NCI-H69 (cell line): ENCODE measurements at regions not wholly inside any gene's neighbourhood (a gene's known extent, or its start where the extent isn't known, plus 50 kb on each side); places are given as distances from the start of the nearest gene placed in this dataset.
"Not testable (repeated sequence)": the region's sequence is repeated elsewhere in the genome, so short reads cannot be mapped to it uniquely, and the experiment has no call there.

Source experiments
- DNase-seq: peaks from one replicate; lab custom pipeline; 2025; lab: John Stamatoyannopoulos, UW

- peak; percentile 87 for DNase-seq
These were observed 452.9 kb upstream of the NECTIN3 start for GRCh38 chr3:110618512-110619226.

GRCh38 chr3:110620118-110620517 is 451.5 kb upstream of the NECTIN3 start:
- no peak for DNase-seq

- no peak for DNase-seq
These were observed 448.0 kb upstream of the NECTIN3 start for GRCh38 chr3:110623571-110623970.

- no peak for DNase-seq
These were observed 447.0 kb upstream of the NECTIN3 start for GRCh38 chr3:110624576-110624975.

- no peak for DNase-seq
These were observed 446.3 kb upstream of the NECTIN3 start for GRCh38 chr3:110625201-110625747.

- not testable (repeated sequence) for DNase-seq
These were observed 444.9 kb upstream of the NECTIN3 start for GRCh38 chr3:110626652-110627111.

GRCh38 chr3:110628650-110629301 is 442.8 kb upstream of the NECTIN3 start:
- no peak for DNase-seq

GRCh38 chr3:110629917-110630316 is 441.7 kb upstream of the NECTIN3 start:
- no peak for DNase-seq

GRCh38 chr3:110644203-110644602 is 427.4 kb upstream of the NECTIN3 start:
- no peak for DNase-seq

- DNase-seq = no peak
These were observed 425.6 kb upstream of the NECTIN3 start for GRCh38 chr3:110646055-110646454.

GRCh38 chr3:110646496-110646895 is 425.1 kb upstream of the NECTIN3 start:
- DNase-seq = no peak

- no peak for DNase-seq
These were observed 424.0 kb upstream of the NECTIN3 start for GRCh38 chr3:110647586-110647985.

GRCh38 chr3:110650741-110651140 is 420.9 kb upstream of the NECTIN3 start:
- peak; percentile 58 for DNase-seq

GRCh38 chr3:110654843-110655502 is 416.6 kb upstream of the NECTIN3 start:
- no peak for DNase-seq

GRCh38 chr3:110656394-110657025 is 415.1 kb upstream of the NECTIN3 start:
- no peak for DNase-seq

- no peak for DNase-seq
These were observed 407.5 kb upstream of the NECTIN3 start for GRCh38 chr3:110664148-110664547.

GRCh38 chr3:110666495-110666894 is 405.1 kb upstream of the NECTIN3 start:
- DNase-seq = no peak

- no peak for DNase-seq
These were observed 404.4 kb upstream of the NECTIN3 start for GRCh38 chr3:110667216-110667615.

- DNase-seq = no peak
These were observed 401.2 kb upstream of the NECTIN3 start for GRCh38 chr3:110670407-110670806.

- no peak for DNase-seq
These were observed 394.1 kb upstream of the NECTIN3 start for GRCh38 chr3:110677506-110677905.

- no peak for DNase-seq
These were observed 392.3 kb upstream of the NECTIN3 start for GRCh38 chr3:110679285-110679684.

- no peak for DNase-seq
These were observed 391.2 kb upstream of the NECTIN3 start for GRCh38 chr3:110680450-110680849.
